SU-DHL-6 (cell line): ENCODE measurements at regions not wholly inside any gene's neighbourhood (a gene's known extent, or its start where the extent isn't known, plus 50 kb on each side); places are given as distances from the start of the nearest gene placed in this dataset.
"Not testable (repeated sequence)": the region's sequence is repeated elsewhere in the genome, so short reads cannot be mapped to it uniquely, and the experiment has no call there.

ENCODE experiments used
- H2AFZ ChIP-seq: fragments of 200-600 bp; sonication (generic); 2 replicates; pipeline ENCODE4 v1.6.1; 2014; ENCODE audit warnings: low read depth, mild to moderate bottlenecking, moderate library complexity, mixed read lengths, antibody characterized with exemption, low read length; ENCODE audit not compliant: severe bottlenecking
- H3F3A ChIP-seq: fragments of 200-600 bp; shearing (Covaris generic); 2 replicates; pipeline ENCODE4 v1.6.0; 2016; ENCODE audit warnings: antibody characterized with exemption, mild to moderate bottlenecking; ENCODE audit not compliant: insufficient read depth
- H3K27ac ChIP-seq: fragments of 200-600 bp; sonication (generic); 2 replicates; pipeline ENCODE4 v1.5.1; 2016; ENCODE audit warnings: low read depth, mild to moderate bottlenecking, low read length, moderate library complexity, mixed read lengths
- H3K27me3 ChIP-seq: fragments of 200-600 bp; sonication (generic), shearing (Covaris generic); 2 replicates; pipeline ENCODE4 v1.6.0; 2014; ENCODE audit warnings: mild to moderate bottlenecking, low read length
- H3K36me3 ChIP-seq: fragments of 200-600 bp; sonication (generic); 2 replicates; pipeline ENCODE4 v1.6.1; 2014; ENCODE audit warnings: mild to moderate bottlenecking, low read length, mixed read lengths
- H3K4me2 ChIP-seq: fragments of 300-600, 200-600 bp; shearing (Covaris generic), sonication (generic); 2 replicates; pipeline ENCODE4 v1.6.0; 2014; ENCODE audit warnings: low read length, low read depth, mild to moderate bottlenecking; ENCODE audit not compliant: poor library complexity, severe bottlenecking
- H3K4me3 ChIP-seq: fragments of 200-600 bp; sonication (generic); 2 replicates; pipeline ENCODE4 v1.5.1; 2014; ENCODE audit warnings: antibody characterized with exemption, low read length, mild to moderate bottlenecking, mixed read lengths; ENCODE audit not compliant: insufficient read depth, poor library complexity, severe bottlenecking
- H3K79me2 ChIP-seq: fragments of 200-600 bp; sonication (generic); 2 replicates; pipeline ENCODE4 v1.6.1; 2014; ENCODE audit warnings: mild to moderate bottlenecking, low read length, moderate library complexity; ENCODE audit not compliant: insufficient read depth
- H3K9ac ChIP-seq: fragments of 200-600 bp; sonication (generic); 2 replicates; pipeline ENCODE4 v1.7.0; 2014; ENCODE audit warnings: mild to moderate bottlenecking, low read length
- H3K9me2 ChIP-seq: fragments of 200-600 bp; sonication (generic); replicated peaks from 2 replicates; pipeline ENCODE4 v1.6.1; 2014; ENCODE audit warnings: low read length; ENCODE audit not compliant: insufficient read depth
- H3K9me3 ChIP-seq: fragments of 200-600 bp; sonication (generic); 2 replicates; pipeline ENCODE4 v1.6.1; 2014; ENCODE audit warnings: low read length, mixed read lengths; ENCODE audit not compliant: insufficient read depth
- H4K20me1 ChIP-seq: fragments of 200-600 bp; sonication (generic); 2 replicates; pipeline ENCODE4 v1.6.1; 2014; ENCODE audit warnings: low read depth, mild to moderate bottlenecking, antibody characterized with exemption, low read length, moderate library complexity, mixed read lengths
- CTCF ChIP-seq: fragments of 200-600 bp; sonication (generic); IDR thresholded peaks from one replicate; pipeline ENCODE4 v1.5.1; 2017; ENCODE audit warnings: antibody characterized with exemption, mild to moderate bottlenecking, low read length, moderate library complexity; ENCODE audit not compliant: insufficient read depth, poor library complexity, severe bottlenecking
- EZH2phosphoT487 ChIP-seq: fragments of 200-600 bp; sonication (generic), shearing (Covaris generic); conservative IDR thresholded peaks from 2 replicates; pipeline ENCODE4 v1.6.1; 2018; ENCODE audit warnings: mild to moderate bottlenecking, antibody characterized with exemption, low read length, moderate library complexity, mixed read lengths

- H3K36me3 ChIP-seq, result peaks cover 10% of the 10 kb centered on the region; the same call in 1 of the 2 replicates
- no peaks in the 10 kb centered on the region for H3K9me3 ChIP-seq
- no peak overlapping the region for H3K4me2 ChIP-seq
- H3K4me3 ChIP-seq, result no peak overlapping the region
- H3F3A ChIP-seq, result no peaks in the 10 kb centered on the region
- H3K27ac ChIP-seq, result no peak overlapping the region
- H3K79me2 ChIP-seq, result no peaks in the 10 kb centered on the region
- no peaks in the 10 kb centered on the region for H3K27me3 ChIP-seq
- H4K20me1 ChIP-seq, result no peaks in the 10 kb centered on the region; the same call in 1 of the 2 replicates
- TF ChIP-seq CTCF (no peak), EZH2phosphoT487 (no peak)
- H3K9me2 ChIP-seq, result no peaks in the 10 kb centered on the region
- H3K9ac ChIP-seq, result no peak overlapping the region
- no peak overlapping the region for H2AFZ ChIP-seq
Observed at GRCh38 chr12:111240374-111240773, 128.5 kb downstream of the PHETA1 start.

- Histone ChIP-seq H2AFZ (no peak overlapping the region), H3K79me2 (no peaks in the 10 kb centered on the region), H3K36me3 (peaks cover 10% of the 10 kb centered on the region; the same call in 1 of the 2 replicates), H3K4me2 (no peak overlapping the region), H3K4me3 (no peak overlapping the region), H3K9ac (no peak overlapping the region), H3K9me2 (no peaks in the 10 kb centered on the region), H3K27ac (no peak overlapping the region), H3K27me3 (no peaks in the 10 kb centered on the region), H3K9me3 (no peaks in the 10 kb centered on the region), H4K20me1 (no peaks in the 10 kb centered on the region; the same call in 1 of the 2 replicates), H3F3A (no peaks in the 10 kb centered on the region)
- TF ChIP-seq CTCF (no peak), EZH2phosphoT487 (no peak)
Observed at GRCh38 chr12:111239235-111239634, 129.7 kb downstream of the PHETA1 start.

GRCh38 chr12:111238075-111238734, 130.7 kb downstream of the PHETA1 start:
- Histone ChIP-seq H3K4me3 (no peak overlapping the region), H3K4me2 (no peak overlapping the region), H3K27me3 (no peaks in the 10 kb centered on the region), H3K36me3 (peaks cover 10% of the 10 kb centered on the region; the same call in 1 of the 2 replicates), H3K9ac (no peak overlapping the region), H3K79me2 (no peaks in the 10 kb centered on the region), H3K9me3 (no peaks in the 10 kb centered on the region), H2AFZ (no peak overlapping the region), H3F3A (no peaks in the 10 kb centered on the region), H3K9me2 (no peaks in the 10 kb centered on the region), H3K27ac (no peak overlapping the region), H4K20me1 (no peaks in the 10 kb centered on the region; the same call in 1 of the 2 replicates)
- TF ChIP-seq EZH2phosphoT487 (no peak), CTCF (no peak)

GRCh38 chr12:111234491-111234890, 134.4 kb downstream of the PHETA1 start:
- not testable (repeated sequence) for H3K36me3 ChIP-seq, H3K27me3 ChIP-seq, H2AFZ ChIP-seq, H3K4me3 ChIP-seq, H3K9me2 ChIP-seq, H3K79me2 ChIP-seq, H3K9ac ChIP-seq, H3K9me3 ChIP-seq, H3K27ac ChIP-seq, H3K4me2 ChIP-seq, H4K20me1 ChIP-seq
- peaks cover 11% of the 10 kb centered on the region; the same call in 1 of the 2 replicates for H3F3A ChIP-seq
